Stimulated activated CD8-positive, alpha-beta memory T cell treated with anti-CD3 and anti-CD28 coated beads, Interleukin-12 subunit alpha, Interleukin-12 subunit beta, amount 100 ng/mL, for 1 hour (primary cell): ENCODE measurements at regions not wholly inside any gene's neighbourhood (a gene's known extent, or its start where the extent isn't known, plus 50 kb on each side); places are given as distances from the start of the nearest gene placed in this dataset.

Source experiments
- DNase-seq: peaks from one replicate; pipeline ENCODE4 v3.0.0-alpha.2; 2020; ENCODE audit warnings: low read depth

- DNase-seq: no peak
These were observed 96.5 kb upstream of the CRHR1 start for GRCh38 chr17:45687594-45687993.

- DNase-seq: no peak
These were observed 95.8 kb upstream of the CRHR1 start for GRCh38 chr17:45688353-45688752.

- no peak for DNase-seq
These were observed 95.3 kb upstream of the CRHR1 start for GRCh38 chr17:45688820-45689219.

- DNase-seq: no peak
These were observed 94.7 kb upstream of the CRHR1 start for GRCh38 chr17:45689451-45689850.

GRCh38 chr17:45690625-45691275 is 93.4 kb upstream of the CRHR1 start:
- no peak for DNase-seq

GRCh38 chr17:45692661-45693060 is 91.5 kb upstream of the CRHR1 start:
- DNase-seq: no peak

GRCh38 chr17:45693792-45694191 is 90.3 kb upstream of the CRHR1 start:
- DNase-seq: no peak

GRCh38 chr17:45696442-45696841 is 87.7 kb upstream of the CRHR1 start:
- DNase-seq: no peak

GRCh38 chr17:45697076-45697475 is 87.0 kb upstream of the CRHR1 start:
- DNase-seq: no peak

GRCh38 chr17:45700171-45701090 is 83.7 kb upstream of the CRHR1 start:
- no peak for DNase-seq

- DNase-seq: no peak
These were observed 81.4 kb upstream of the CRHR1 start for GRCh38 chr17:45702666-45703266.

- no peak for DNase-seq
These were observed 80.8 kb upstream of the CRHR1 start for GRCh38 chr17:45703348-45703747.

GRCh38 chr17:45703806-45704205 is 80.3 kb upstream of the CRHR1 start:
- no peak for DNase-seq

- no peak for DNase-seq
These were observed 79.9 kb upstream of the CRHR1 start for GRCh38 chr17:45704251-45704650.

- DNase-seq: no peak
These were observed 78.8 kb upstream of the CRHR1 start for GRCh38 chr17:45705123-45706009.

GRCh38 chr17:45706033-45706432 is 78.1 kb upstream of the CRHR1 start:
- no peak for DNase-seq

- no peak for DNase-seq
These were observed 75.3 kb upstream of the CRHR1 start for GRCh38 chr17:45708707-45709290.

- DNase-seq: no peak
These were observed 74.3 kb upstream of the CRHR1 start for GRCh38 chr17:45709728-45710288.

GRCh38 chr17:45715787-45716186 is 68.3 kb upstream of the CRHR1 start:
- no peak for DNase-seq

- DNase-seq: no peak
These were observed 65.3 kb upstream of the CRHR1 start for GRCh38 chr17:45718791-45719190.

GRCh38 chr17:45719335-45720071 is 64.6 kb upstream of the CRHR1 start:
- no peak for DNase-seq
